GM23248 (cell line): ENCODE measurements at regions not wholly inside any gene's neighbourhood (a gene's known extent, or its start where the extent isn't known, plus 50 kb on each side); places are given as distances from the start of the nearest gene placed in this dataset.

ENCODE experiments used
- EZH2 ChIP-seq: fragments of 200-600 bp; sonication (generic); IDR thresholded peaks from 2 replicates; pipeline ENCODE4 v1.6.1; 2018; ENCODE audit warnings: antibody characterized with exemption, mild to moderate bottlenecking; ENCODE audit not compliant: insufficient read depth, poor library complexity, severe bottlenecking
- EZH2phosphoT487 ChIP-seq: fragments of 200-600 bp; sonication (generic); IDR thresholded peaks from 2 replicates; pipeline ENCODE4 v1.6.1; 2018; ENCODE audit warnings: antibody characterized with exemption, moderate library complexity, mild to moderate bottlenecking, low read depth; ENCODE audit not compliant: insufficient read depth

DNA sequence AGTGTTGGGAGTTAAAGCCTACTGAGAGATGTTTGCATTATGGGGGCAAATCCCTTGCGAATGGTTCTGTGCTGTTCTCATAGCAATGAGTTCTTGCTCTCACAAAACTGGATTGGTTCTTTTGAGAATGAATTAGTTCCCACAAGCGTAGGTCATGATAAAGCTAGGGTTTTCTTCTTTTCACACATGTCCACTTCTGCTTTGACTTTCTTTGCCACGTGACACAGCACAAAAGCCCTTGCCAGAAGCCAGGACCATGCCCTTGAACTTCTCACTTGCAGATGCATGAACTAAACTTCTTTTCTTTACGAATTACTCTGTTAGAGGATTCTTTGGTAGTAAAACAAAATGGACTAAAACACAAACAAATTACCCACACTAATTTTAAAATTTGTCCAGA lies 922.8 kb downstream of the EPHA7 start:
- TF ChIP-seq EZH2 (no peak), EZH2phosphoT487 (no peak)
